HCEC 1CT (cell line): ENCODE measurements at regions not wholly inside any gene's neighbourhood (a gene's known extent, or its start where the extent isn't known, plus 50 kb on each side); places are given as distances from the start of the nearest gene placed in this dataset.
"Not testable (repeated sequence)": the region's sequence is repeated elsewhere in the genome, so short reads cannot be mapped to it uniquely, and the experiment has no call there.

Experiments
- DNase-seq: peaks from one replicate; pipeline ENCODE4 v3.0.0-alpha.2; 2017

DNA sequence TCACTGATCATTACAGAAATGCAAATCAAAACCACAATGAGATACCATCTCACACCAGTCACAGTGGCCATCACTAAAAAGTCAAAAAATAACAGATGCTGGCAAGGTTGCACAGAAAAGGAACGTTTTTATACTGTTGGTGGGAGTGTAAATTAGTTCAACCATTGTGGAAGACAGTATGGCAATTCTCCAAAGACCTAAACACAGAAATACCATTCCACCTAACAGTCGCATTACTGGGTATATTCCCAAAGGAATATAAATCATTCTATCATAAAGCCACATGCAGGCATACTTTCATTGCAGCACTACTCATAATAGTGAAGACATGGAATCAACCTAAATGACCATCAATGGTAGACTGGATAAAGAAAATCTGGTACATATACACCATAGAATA lies 83.2 kb upstream of the ARID5B start:
- not testable (repeated sequence) for DNase-seq

GRCh38 chr10:61819208-61819607 lies 82.3 kb upstream of the ARID5B start:
- no peak for DNase-seq

DNA sequence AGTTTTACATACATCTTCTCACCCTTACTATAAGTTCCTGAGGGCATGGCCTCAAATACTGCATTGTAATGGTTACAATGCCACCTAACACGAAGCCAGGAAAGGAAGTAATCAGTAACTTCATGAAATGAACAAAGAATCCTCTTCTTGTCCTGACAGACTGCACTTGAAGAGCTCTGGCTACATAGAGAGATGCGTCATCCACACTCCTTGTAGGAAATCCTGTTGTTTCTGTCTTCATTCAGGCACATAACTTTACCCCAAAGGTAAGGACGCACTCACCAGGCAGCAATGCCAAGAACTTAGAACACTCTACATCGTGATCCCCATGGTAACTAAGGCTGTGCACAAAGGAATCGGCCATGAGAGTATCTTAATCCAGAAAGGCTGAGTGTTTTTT lies 80.3 kb upstream of the ARID5B start:
- DNase-seq = no peak

- DNase-seq = no peak
Observed at GRCh38 chr10:61821693-61822092, 79.8 kb upstream of the ARID5B start.

DNA sequence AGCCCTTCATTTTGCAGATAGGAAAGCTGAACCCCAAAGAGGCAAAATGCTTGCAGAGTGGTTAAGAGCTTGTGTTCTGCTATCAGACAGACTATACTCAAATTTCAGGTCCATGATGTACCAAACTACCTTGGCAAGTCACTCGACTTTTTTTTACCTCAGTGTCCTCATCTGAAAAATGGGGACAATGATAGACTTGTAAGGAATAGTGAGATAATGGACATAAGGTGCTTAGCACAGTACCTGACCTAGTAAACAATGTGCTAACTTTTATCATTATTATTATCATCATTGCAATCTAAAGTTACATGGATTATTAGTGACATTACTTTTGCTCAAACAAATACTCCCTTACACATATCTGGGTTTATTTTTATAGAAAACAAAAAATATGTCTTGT lies 79.4 kb upstream of the ARID5B start:
- no peak for DNase-seq

DNA sequence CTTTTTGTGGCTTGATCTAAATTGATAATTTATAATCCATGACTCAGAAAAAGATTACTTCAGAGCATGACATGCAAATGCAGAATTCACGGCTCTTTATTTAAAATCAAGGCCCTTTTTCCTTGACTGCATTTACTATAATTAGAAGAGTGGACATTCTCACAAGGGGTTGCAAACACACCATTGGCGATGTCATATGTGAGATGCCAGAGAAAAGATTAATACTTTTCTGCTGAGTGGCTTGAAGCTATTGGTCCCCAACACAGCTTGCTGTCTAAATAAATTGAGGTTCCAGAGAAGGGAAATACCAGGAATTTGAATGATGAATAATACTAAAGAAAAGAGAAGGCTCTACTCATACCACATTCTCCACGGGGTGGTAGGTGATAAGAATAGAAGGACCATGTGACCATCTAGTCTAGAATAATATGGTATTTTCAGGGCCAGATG lies 78.7 kb upstream of the ARID5B start:
- DNase-seq = no peak

- no peak for DNase-seq
Observed at GRCh38 chr10:61825001-61825400, 76.5 kb upstream of the ARID5B start.

GRCh38 chr10:61825628-61826027 lies 75.9 kb upstream of the ARID5B start:
- no peak for DNase-seq

GRCh38 chr10:61828034-61828433 lies 73.5 kb upstream of the ARID5B start:
- no peak for DNase-seq

DNA sequence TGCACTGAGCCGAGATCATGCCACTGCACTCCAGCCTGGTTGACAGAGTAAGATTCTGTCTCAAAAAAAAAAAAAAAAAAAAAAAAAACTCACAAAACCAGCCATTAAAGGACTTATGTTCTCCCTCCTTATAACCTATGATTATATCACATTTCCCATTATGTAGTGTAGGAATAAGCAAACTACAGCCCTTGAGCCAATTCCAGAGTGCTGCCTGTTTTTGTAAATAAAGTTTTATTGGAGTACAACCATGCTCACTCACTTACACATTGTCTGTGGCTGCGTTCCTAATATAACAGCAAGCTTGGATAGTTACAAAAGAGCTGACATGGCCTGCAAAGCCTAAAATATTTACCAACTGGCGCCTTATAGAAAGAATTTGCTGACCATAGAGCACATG lies 72.7 kb upstream of the ARID5B start:
- DNase-seq = no peak

DNA sequence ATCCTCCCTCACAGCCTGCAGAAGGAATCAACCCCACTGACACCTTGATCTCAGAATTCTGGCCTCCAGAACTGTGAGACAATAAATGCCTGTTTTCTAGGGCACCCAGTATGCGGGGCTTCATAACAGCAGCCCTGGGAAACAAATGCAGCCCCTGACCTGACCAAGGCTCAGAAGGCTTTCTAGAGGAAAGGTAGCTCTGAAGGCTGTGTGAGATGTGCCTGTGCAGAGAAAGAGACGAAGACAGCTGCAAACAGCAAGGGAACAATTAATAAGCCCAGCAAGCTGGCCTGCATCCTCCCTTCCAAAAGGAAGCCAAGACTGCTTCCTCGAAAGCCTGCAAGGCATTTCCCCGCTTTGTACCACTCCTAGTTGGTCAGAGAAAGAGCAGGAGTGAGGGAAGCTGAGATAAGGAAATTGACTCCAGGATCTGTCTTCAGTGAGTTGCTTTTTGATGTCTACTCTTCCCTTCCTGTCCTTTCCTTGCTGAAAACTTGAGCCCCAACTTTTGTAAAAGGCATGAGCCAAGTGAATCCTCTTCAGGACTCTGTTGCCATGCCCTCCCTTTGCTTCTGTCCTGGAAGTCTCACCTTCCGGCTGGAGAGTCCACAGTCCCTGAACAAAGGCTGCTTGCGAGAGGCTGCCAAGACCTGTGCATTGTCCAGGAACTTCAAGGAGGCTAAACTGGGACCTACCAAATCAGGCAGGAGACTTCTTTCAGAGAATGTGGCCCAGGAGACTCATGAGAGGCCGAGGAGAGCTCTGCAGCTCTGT lies 71.2 kb upstream of the ARID5B start:
- DNase-seq = no peak

DNA sequence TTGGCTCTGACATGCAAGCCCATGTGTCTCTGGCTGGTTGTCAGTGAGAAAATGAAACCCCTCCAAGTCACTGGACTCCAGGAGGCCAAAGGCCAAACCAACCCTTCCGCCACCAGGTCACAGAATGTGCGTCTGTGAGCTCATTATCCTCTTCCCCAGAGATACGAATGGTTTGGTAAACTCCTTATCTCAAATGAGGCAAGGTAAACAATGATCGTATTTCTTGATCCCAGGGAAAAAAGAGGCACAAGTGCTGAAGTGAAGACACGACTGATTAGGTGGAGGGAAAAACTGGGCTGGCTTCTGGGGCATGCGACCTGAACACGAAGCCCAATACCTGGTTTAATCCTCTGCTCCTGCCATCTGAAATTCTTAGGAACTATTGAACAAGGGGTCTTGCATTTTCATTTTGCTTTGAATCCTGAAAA lies 70.6 kb upstream of the ARID5B start:
- no peak for DNase-seq

DNA sequence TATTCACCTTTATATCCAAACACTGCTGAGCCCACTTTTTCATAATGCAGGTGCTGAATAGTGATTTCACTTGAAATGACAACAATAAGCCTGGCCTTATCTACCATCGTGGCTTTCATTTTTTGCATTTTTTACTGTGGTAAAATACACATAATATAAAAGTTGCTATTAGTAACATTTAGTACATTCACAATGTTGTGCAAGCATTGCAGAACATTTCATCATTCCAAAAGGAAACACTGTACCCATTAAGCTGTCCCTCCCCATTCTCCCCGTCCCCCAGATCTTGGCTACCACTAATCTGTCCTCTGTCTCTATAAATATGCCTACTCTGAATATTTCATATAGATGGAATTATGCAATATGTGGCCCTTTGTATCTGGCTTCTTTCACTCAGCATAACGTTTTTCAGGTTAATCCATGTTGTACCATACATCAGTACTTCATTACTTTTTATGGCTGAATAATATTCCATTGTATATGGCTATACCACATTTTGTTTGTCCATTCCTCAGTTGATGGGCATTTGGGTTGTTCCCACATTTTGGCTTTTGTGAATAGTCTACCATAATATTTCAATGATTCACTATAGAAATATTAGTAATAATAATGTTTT lies 68.5 kb upstream of the ARID5B start:
- peak; percentile 50 for DNase-seq

GRCh38 chr10:61834519-61834918 lies 67.0 kb upstream of the ARID5B start:
- no peak for DNase-seq

DNA sequence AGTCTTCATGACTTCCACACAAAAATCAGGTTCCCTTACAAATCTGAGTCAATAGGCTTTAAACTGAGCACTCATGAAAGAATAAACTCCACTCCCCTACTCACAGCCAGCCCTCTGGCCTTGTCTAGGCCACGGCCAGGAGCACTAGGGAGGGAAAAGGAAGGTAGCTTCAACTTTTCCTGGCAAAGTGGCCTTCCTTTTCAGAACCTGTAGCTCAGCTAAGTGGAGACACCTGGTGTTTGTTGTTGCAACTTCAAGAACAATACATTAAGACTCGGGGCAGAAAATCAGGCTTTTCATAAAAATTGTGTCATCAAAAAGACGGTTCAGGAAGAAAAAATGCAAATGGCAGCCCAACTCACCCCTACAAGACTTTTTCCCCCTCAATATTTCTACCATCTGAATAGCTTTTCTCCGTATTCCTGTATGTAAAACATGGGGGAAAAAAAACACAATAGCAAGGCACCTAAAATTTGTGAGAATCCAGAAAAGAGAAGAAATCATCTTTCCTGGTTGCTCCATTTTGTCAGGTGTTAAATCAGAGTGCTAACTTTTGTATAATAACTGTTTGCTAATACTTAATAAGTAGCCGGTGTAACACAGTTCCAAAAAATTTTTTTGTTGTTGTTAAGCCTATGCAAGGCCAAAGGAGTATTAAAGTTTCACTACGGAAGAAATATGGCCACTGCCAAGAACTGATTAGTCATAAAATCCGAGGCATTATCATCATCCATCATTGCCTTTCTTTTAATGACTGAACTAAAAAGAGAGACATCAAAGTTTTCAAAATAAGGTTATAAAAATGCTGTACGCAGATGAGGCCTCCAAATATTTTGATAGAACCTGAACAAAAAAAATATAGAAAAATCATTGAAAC lies 66.2 kb upstream of the ARID5B start:
- peak; percentile 88 for DNase-seq

DNA sequence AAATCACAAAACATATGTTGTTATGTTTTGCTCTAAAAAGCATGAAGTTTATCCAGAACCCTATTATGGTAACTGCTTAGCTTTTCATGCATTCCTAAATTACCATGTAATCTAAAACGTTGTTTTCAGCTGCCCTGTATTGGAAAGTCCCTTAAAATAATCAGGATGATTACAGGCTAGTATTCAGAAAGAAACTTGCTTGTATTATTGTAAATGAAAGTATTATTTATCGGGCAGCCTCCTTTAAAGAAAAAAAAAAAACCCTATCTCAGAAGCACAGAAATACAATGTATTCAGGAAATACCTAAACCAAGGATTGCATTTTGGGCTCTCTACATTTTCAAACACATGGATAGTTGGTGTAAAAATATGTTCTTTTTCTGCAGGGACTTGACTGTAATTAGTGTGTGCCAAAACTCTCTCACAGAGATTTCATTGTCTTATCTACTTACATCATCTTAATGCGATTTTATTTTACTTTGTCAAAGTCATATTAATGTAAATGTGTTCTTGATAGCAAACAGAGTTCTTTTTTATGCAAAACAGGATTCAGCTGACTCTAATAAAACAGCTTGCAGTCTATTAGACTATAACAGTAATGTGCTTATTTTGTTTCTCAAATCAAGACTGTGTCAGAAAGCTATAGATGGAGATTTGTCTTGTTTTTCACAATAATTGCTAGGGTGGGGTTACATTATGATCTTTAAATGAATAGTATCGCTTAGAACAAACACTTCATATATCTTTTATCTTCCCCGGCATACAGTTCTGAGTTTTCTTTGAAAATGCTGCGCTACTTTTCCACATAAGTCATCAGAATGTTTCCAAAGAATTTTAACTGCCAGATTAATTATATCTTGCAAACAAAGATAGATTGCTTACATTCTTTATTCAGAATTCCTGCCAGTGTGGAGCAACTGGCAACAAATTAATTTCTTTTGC lies 65.3 kb upstream of the ARID5B start:
- DNase-seq = peak; percentile 59

- DNase-seq = peak; percentile 84
Observed at GRCh38 chr10:61836888-61837754, 64.4 kb upstream of the ARID5B start.

DNA sequence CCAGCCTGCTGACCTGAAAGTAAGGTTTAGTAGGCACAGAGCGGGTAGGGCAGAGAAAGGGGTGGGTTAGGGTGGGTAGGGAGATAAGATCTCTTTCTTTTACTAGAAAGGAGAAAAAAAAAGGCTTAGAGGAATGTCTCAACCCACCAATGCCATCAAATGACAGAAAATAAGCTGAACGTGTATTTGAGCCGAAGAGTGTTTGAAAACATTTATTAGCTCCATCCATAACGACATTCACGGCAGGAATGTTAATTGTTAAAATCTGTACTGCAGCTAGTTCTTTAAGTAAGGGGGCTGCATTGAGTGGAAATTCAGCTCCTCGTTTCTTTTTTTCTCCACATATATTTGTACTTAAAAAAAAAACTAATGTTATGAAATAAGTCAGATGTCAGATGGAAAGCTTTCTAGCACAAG lies 63.7 kb upstream of the ARID5B start:
- no peak for DNase-seq

DNA sequence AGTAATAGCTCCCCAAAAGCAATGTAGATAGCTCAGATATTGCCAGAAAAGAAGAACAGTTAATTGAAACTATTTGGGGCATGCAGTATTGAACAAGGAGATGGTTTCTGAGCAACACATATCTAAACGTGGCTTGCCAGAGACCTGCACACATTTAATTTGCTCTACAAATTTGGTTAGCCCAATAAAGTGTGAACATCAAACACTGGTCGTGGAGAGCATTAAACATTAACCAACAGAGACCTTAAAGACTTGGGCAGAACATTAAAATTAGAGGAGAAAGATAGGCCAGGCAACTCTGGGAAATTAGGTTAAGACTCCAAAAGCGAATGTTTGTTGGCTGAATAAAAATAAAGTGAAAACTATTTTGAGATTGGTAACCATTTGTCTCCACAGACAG lies 61.6 kb upstream of the ARID5B start:
- no peak for DNase-seq

DNA sequence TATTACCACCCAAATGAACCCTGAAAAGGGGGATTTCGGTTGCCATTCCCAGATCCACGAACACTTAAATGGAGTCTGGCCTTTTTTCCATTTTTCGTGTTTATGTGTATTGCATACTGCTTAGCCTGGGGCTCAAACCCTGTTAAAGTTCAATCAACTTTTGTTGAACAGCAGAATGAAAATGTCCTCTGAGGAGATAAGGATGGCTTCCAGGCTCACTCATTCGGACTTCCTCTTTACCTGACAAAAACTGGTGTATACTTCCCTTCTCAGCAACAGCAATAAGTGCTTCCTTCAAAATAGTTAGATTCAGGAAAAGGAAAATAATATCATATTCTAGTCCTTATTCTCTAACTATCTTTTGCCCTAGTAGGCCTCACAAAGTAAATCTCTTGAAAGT lies 61.1 kb upstream of the ARID5B start:
- DNase-seq = no peak

- DNase-seq = no peak
Observed at GRCh38 chr10:61841338-61841875, 60.1 kb upstream of the ARID5B start.
